DMS79 (cell line): ENCODE measurements at regions not wholly inside any gene's neighbourhood (a gene's known extent, or its start where the extent isn't known, plus 50 kb on each side); places are given as distances from the start of the nearest gene placed in this dataset.

Experiments used
- DNase-seq: peaks from one replicate; lab custom pipeline; 2025; lab: John Stamatoyannopoulos, UW

DNA sequence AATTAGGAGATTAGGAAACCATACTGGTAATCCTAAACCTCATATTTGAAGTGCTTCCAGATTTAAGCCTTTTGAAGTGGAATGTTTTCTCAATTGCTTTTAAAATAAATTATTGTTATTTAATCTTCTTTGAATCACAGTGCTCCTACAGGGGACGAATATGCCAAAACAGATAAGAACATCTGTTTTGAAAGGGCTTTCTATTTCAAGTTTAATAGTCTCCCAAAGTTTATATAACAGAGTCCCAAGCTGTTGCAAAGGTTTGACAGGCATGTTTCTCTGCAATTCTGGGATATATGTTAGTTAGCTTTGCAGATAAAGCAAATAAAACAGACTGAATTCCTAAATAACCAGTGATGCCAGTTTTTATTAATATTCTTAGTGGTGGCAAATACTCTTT lies 803.7 kb downstream of the TLE4 start:
- no peak for DNase-seq

DNA sequence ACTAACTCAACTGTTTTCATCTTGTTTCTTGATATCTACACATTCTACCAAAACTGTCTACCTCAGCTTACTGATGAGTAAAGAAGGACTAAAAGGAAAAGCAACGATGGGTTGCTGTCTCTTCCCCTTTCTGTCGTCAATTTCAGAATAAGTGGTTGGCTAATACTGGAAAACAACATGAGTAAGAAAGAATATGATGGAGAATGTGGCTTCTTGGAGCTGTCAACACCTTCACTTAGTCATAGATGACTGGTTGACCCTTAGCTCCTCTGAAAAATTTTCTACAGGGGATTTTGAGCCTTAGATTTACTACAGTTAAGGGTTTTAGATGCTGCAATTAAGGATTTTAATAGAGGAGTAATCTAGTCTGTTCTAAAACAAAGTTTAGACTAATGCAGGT lies 797.9 kb downstream of the TLE4 start:
- no peak for DNase-seq

DNA sequence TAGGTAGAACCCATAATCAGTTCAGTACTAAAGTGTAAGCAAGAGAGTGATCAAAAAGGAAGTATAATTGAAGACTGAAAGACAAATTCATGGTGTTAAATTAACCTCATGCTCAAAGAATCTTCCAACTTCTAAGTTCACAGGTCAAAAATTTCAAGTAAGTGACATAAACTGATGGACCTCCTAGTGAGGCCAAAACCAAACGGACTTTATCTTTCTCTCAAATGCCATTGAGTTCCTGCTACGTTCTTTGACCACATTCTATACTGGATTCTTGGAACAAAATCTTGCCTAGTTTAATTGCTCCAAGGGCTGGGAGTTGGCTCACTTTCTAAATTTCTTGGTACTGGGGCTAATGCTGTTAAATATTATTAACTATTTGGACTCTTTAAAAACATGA lies 794.9 kb downstream of the TLE4 start:
- DNase-seq, result no peak

DNA sequence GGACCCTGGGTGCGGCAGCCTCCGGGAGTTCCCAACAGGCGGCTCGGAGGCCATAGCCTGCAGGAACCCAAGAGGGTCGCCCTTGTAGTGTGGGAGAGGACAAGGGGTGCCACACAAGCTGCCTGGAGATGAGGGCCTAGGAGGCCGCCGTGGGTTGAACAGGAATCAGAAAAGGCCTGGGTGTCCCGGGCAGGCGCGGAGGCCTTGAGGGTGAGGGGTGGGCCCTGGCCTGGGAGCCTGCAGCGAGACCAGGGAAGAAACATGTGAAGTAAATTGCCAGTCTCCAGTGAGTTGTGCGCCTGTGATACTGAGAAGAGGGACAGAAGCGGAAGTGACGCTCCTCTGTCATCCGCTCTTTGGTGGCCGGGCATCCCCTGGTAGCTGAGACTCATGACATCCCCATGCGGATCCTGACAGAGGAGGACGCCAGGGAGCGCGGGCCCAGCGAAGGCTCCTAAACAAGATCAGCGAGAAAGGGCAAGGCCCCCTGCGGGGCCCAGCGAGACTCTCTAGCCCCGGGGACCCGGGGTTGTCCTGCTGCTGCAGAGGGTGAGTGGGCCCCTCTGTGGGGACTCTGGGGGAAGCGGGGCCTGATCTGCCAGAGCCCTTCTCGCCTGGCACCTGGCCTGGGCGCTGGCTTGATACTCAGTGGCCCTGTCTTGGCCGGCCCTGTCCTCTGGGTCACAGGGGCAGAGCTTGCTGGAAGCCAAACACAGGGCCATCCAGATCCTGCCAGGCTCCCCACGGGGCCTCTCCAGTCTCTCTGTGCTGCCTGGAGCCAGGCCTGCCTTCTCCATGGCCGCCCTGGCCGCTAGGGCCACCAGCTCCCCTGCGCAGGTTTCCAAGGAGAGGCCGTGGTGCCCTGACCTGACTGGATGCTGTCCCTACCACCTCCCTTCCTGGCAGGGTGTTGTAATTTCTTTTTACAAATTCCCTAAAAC lies 788.4 kb downstream of the TLE4 start:
- DNase-seq, result no peak

DNA sequence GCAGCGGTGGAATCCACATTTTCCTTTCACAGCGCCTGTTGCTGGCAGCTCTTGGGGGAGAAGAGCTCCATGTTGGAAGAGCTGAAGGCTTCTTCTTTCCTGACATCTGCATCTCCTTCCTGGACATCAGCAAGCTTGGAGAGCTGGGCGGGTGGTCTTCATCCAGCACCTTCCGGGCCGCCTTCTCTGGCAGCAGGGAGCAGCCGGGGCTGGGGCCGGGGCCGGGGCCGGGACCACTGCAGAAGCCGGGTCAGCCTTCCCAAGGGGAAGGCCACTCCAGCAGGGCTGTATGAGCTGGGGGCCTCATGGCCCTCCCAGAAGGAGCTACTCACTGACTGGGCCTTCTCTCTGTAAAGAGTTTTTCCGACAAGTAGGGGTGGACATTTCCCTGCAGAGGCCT lies 787.5 kb downstream of the TLE4 start:
- no peak for DNase-seq

DNA sequence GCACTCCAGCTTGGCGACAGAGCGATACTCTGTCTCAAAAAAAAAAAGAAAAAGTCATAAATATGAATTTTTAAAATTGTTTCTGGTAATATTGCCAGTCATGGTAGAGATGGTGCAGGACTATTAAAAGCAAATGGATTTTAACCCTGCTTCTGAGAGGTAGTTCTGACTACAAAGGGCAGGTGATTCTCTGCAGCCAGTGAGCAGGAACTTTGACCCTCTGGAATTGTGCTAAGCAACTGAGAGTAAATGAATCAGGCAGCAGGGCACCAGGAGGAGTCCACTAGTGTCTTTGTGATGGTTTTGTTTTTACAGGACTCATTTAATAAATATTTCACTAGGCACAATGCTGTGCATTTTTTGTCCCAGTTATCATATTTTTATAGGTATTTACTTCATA lies 781.2 kb downstream of the TLE4 start:
- DNase-seq, result no peak

DNA sequence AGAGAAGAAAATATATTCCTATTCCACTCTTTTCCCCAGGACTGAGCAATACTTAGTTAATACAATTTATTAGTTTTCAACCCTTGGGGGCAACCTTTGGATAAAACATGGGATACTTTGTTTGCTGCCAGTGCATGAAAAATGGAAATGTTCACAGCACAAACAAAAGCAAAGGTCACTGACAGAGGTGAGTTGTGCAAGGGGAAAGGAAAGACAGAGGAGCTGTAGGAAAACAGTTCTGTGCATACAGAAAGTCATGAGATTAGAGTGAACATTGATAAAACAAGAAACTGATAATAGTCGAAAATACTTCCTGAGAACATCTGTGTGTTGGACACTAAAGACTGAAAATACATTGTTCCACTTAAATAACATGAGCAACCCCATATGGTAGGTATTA lies 779.8 kb downstream of the TLE4 start:
- no peak for DNase-seq

DNA sequence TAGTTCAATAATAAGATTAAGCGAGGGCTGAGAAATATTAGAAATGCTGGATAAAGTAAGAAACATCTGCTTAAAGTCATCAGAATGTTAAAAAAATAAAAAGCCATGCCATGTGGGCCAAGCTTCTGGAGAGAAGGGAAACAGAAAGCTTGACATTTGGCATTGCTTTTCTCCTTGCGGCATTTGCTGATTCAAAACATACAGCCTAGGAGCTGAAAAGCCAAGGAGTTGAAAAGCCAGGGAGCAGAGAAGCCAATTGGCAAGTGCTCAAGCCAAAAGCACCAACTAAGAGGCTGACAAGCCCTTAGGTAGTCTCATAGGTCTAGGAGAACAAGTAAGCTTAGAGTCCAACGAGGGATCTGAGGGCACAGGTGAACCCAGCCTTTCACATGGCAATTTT lies 754.3 kb downstream of the TLE4 start:
- no peak for DNase-seq

DNA sequence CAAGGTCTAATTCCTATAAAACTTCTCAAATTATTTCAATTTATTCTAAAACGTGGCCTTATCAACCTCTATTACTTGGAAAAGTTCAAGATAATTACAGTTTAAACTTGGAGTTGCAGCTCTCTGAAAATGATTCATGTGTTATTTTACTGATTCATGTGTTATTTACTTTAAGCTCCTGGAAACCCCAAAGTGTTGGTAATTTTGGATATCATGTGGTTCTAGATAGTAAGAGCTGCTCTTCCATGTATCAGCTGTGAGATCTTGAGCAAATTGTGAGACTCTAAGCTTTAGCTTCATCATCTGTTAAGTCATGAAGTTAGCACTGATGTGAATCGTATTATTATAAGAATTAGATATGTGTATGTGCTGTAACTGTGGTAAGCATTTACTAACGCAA lies 749.2 kb downstream of the TLE4 start:
- no peak for DNase-seq

DNA sequence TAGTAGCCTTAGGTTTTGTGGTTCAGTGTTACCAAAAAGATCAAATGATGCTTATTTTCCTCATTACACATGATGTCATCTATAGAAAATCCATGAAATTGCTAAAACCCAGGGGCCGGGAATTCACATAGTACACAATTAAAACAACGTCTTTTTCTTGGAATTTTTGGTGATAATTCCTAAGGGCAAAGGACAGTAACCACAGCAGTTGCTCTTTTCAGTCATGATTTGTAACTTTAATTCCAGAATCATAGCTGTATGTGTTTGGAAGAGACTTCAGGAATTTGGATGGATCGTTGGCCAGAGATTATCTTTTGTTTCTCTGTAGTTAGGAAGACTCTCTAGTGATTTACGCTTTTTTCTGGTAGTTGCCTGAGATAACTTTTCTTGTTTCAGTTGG lies 748.7 kb downstream of the TLE4 start:
- no peak for DNase-seq

DNA sequence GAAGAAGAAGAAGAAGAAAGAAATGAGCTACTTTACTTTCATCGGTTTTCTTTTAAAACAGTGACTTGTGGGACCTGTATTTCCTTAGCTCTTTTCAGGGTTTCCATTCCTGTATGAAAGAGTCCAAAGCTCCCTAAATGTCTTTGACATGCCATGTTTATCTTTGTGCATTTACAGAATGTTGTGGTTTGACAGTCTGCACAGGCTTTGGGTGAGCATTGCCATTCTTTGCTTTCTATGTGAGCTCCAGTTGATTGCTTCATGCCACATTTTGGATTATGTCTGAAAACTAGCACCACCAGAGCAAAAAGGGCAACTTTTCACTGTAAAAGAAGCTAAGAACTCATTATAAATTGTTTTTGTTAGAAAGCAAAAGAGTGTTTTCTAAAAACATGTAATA lies 733.4 kb downstream of the TLE4 start:
- no peak for DNase-seq

DNA sequence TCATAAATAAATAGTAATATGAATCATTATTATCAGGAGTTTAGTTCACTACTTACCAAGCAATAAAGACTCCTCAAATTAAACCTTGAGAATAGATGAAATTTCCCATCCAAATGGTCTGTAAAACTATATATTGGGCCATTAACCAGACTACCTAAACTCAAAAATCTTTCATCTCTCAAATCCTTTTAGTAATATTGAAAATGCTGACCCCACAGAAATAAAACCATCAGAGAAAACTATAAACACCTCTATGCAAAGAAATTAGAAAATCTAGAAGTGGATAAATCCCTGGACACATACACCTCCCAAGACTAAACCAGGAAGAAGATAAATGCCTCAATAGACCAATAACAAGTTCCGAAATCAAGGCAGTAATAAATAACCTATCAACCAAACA lies 723.2 kb downstream of the TLE4 start:
- no peak for DNase-seq

DNA sequence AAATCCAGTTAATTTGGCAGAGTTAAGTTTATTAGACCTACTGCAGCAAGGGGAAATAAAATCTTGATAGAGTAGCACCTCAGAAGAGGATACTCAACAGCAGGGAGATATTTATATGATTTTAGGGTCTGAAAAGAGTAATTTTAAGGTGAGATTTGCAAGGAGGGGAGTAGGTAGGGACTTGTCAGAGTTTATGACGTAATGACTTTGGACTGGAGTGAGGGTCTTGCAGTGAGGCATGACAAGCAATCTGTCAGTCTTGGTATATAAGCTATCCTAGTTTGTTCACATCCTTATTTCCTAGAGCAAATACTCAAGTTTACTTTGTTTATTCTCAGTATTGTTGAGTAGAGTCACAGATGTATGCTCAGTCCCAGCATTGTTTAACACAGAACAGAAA lies 722.6 kb downstream of the TLE4 start:
- DNase-seq, result no peak

DNA sequence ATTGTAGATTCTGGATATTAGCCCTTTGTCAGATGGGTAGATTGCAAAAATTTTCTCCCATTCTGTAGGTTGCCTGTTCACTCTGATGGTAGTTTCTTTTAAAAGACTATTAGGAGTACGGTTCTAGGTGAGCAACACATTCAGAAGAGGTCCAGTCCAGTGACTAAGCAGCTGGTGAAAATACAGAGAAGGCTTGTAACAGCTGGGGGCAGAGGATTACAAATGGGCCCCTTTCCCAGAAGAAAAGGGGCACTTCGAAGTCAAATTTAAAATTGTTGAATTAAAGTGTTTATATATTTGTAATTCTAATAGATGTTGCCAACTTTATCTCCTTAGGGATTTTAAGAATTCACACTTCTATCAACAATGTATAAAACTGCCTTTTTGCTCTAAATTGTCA lies 720.5 kb downstream of the TLE4 start:
- no peak for DNase-seq

DNA sequence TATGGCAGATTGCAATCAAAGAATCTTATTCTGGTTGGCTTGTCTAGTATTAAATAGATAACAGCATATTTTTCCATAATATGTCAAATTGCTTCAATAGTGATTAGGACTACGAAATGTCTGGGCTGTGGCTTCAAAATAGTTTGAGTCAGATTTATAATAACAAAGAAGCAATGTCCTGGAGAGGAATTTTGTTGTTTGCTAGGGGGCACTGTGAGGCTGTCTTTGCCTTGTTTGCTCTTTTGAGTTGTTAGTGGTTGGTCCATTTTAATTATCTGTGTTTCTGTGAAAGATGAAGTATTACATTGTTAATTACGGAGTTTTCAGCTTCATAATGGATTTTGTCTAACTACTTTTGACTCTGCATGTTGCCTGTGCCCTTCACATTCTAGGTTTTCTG lies 713.6 kb downstream of the TLE4 start:
- no peak for DNase-seq

DNA sequence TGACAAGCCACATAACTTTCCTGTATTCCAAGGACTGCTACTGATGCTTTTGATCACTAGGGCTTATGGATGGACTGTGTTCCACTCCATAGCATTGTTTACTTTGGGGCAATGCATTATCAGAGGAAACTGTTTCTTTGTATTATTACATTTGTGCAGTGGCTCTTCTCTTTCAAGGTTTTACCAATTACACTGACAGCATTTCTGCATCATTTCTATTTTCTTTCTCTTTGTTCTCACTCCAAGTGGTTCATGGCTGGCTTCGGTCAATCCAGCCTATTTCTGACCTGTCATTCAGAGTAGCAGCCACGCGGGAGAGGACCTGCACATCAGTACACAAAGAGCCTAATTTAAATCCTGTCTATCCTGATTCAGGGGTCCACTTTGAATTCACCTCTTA lies 711.0 kb downstream of the TLE4 start:
- DNase-seq, result no peak

DNA sequence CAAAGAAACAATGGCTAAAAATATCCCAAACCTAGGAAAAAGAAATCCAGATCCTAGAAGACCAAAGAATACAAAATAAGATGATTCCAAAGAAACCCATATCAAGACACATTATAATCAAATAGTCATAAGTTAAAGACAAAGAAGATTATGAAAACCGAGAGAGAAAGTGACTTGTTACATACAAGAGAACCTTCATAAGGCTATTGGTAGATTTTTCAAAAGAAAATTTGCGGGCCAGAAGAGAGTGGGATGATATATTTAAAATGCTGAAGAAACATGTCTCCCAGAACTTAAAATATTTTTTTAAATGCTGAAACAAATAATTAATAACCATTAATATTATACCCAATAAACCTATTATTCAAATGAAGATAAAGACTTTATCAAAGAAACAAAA lies 687.3 kb downstream of the TLE4 start:
- DNase-seq, result no peak

DNA sequence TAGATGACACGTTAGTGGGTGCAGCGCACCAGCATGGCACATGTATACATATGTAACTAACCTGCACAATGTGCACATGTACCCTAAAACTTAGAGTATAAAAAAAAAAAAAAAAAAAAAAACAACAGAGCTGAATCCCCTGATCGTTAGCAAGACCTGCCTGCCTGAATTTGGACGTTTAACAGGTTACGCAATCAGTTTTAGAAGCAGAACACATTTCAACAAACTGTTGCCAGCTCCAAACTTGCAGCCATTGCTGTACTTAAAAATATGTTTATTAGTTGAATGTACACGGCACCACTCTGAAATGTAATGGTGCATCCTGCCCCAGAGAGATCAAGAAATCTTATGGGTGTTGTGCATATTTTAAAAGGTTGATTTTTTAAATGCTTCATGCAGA lies 680.0 kb downstream of the TLE4 start:
- no peak for DNase-seq

DNA sequence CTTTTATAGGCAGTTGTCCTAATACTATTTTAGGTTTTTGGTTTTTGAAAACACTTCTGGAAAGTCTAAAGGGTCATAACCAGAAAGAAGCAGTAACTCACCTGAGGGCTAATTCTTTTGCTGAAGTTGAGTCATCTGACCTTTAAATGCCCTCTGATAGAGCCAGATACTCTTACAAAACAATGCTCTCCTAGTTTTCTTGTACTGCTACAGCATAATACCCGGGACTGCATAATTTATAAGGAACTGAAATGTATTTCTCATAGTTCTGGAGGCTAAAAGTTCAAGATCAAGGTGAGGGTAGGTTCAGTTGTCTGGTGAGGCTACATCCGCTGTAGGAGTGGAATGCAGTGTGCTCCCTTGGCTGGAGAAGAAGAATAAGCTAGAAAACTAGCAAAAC lies 670.3 kb downstream of the TLE4 start:
- no peak for DNase-seq

DNA sequence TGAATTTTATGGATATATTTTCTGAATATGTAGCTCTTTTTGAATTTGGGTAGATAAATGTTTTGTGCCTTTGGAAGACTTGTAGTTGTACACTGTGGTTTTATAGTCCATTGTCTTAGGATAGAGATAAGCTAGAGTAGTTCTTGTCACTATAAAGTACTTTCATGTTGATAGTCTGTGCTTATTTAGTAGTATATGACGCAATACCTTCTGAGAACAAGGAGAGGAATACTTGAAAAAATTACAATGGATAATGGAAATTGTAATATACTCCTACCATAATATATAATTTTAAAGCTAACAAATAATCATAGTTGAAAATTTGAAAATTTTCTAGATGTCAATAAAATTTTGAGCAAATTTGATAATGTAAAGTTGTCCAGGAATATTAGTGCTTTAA lies 664.0 kb downstream of the TLE4 start:
- no peak for DNase-seq

DNA sequence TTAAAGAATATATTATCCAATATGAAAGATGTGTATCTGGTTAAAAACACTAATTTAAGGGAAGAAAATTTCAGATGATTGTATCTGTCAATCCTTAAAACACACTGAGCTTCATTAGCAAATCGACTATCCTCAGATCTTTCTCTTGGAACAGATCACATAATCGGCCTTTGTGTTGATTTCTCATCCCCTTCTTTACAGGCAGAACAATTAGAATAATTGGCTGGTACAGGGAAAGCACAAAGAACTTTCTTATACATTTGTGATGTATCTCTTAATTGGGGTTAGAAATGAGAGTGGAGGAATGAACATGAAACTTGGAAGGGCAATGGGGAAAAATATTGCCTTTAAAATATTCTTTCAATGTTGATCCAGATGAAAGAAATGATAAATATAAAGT lies 662.1 kb downstream of the TLE4 start:
- DNase-seq, result no peak

DNA sequence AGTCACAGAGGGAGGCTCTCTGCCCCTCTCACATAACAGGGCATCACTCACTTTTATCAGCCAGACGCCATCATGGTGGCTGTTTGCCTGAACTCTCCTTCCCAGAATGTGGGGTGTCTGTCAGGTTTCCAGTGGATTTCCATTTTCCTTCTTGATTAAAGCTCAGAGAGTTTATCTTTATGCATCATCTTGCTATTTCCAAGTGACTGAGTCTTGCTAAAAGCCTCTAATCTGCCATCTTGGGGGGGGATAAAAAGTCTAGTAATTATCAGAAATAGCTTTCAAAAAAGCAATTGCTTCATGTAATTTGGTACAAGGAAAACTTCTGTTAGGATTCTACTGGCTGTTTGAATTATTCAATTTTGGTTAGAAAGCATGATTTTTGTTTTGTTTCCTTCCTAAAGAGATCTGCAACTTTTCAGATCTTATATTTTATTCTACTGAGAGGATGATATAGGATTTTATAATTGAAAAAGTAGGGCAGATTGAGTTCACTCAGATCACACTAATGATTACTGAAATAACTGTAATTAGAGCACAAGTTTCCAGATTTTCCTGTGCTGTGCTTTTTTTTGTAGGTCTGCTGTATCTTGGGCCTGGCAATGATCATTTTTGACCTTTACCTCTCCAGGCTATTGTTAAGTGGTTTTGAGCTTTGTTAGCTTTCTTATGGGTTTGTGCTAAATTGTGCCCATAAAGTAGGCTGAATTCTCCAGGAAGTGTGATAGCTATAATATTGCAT lies 661.5 kb downstream of the TLE4 start:
- no peak for DNase-seq
